ACC112 (cell line): ENCODE measurements at regions not wholly inside any gene's neighbourhood (a gene's known extent, or its start where the extent isn't known, plus 50 kb on each side); places are given as distances from the start of the nearest gene placed in this dataset.

Experiments
- H2AFZ ChIP-seq: fragments of 200-600 bp; sonication (generic); one replicate; pipeline ENCODE4 v1.6.0; 2017; ENCODE audit warnings: antibody characterized with exemption, low read length; ENCODE audit not compliant: unreplicated experiment
- H3K27ac ChIP-seq: fragments of 200-600 bp; sonication (generic); 2 replicates; pipeline ENCODE4 v1.5.1; 2014; ENCODE audit warnings: low read depth, mild to moderate bottlenecking, antibody characterized with exemption, low read length, moderate library complexity
- H3K27me3 ChIP-seq: fragments of 200-600 bp; sonication (generic); 2 replicates; pipeline ENCODE4 v1.6.1; 2014; ENCODE audit warnings: mild to moderate bottlenecking, antibody characterized with exemption, low read length, moderate library complexity, mixed read lengths; ENCODE audit not compliant: insufficient read depth
- H3K36me3 ChIP-seq: fragments of 200-600 bp; sonication (generic); 2 replicates; pipeline ENCODE4 v1.6.1; 2016; ENCODE audit warnings: mild to moderate bottlenecking, antibody characterized with exemption, low read length, moderate library complexity, mixed read lengths; ENCODE audit not compliant: insufficient read depth
- H3K4me1 ChIP-seq: fragments of 200-600 bp; sonication (generic); one replicate; pipeline ENCODE4 v1.6.1; 2016; ENCODE audit warnings: low read length, mixed read lengths; ENCODE audit not compliant: insufficient read depth, unreplicated experiment, control insufficient read depth
- H3K4me3 ChIP-seq: fragments of 200-600 bp; sonication (generic); 2 replicates; pipeline ENCODE4 v1.5.1; 2014; ENCODE audit warnings: mild to moderate bottlenecking, low read depth, low read length
- H3K79me2 ChIP-seq: fragments of 200-600 bp; sonication (generic); one replicate; pipeline ENCODE4 v1.6.0; 2016; ENCODE audit warnings: low read length; ENCODE audit not compliant: control insufficient read depth, unreplicated experiment, insufficient read depth

DNA sequence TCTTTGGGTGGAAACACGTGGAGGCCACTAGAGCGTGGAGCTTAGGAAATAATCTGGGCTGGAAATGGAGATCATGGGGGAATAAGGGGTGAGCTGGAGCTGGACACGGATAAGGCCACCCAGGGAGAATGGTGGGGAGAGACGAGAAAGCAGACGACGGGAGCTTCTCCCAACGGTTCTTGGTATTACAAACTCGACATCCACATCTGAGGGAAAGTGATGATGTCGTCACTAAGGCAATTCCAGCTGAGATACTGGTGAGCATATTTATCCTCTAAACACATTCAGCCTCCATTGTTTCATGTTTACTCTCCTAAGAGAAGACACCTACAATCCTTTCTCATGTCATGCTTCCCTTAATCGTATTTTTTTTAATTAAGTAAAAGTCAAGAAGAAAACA is 50.2 kb upstream of the SNX9 start:
- Histone ChIP-seq H3K79me2 (no peaks in the 10 kb centered on the region), H3K27me3 (no peaks in the 10 kb centered on the region), H3K36me3 (no peaks in the 10 kb centered on the region), H3K27ac (no peak overlapping the region), H2AFZ (no peak overlapping the region), H3K4me3 (no peak overlapping the region), H3K4me1 (peaks cover 16% of the 10 kb centered on the region)
